Thymus (tissue), 11 donors: ENCODE measurements at regions not wholly inside any gene's neighbourhood (a gene's known extent, or its start where the extent isn't known, plus 50 kb on each side); places are given as distances from the start of the nearest gene placed in this dataset.
"Not testable (repeated sequence)": the region's sequence is repeated elsewhere in the genome, so short reads cannot be mapped to it uniquely, and the experiment has no call there.

Source experiments
- DNase-seq, 9 donors: peaks; one replicate each; pipeline ENCODE4 v3.0.0-alpha.2; 2013; ENCODE audit warnings: low spot score in 9 of 9, low read depth in 6 of 9, missing footprints in 1 of 9
- H3K27ac ChIP-seq, 2 donors: one replicate each; pipeline ENCODE4 v1.5.1; 2013; ENCODE audit warnings: control low read depth in 1 of 2, low read depth in 1 of 2, low read length in 1 of 2, mild to moderate bottlenecking in 1 of 2, moderate library complexity in 1 of 2
- H3K27me3 ChIP-seq, 2 donors: one replicate each; pipeline ENCODE4 v1.5.1; 2013; ENCODE audit warnings: low read length in 1 of 2; ENCODE audit not compliant: control insufficient read depth in 2 of 2, insufficient read depth in 1 of 2
- H3K36me3 ChIP-seq, 2 donors: one replicate each; pipeline ENCODE4 v1.5.1; 2013; ENCODE audit warnings: low read length in 1 of 2, mild to moderate bottlenecking in 1 of 2, moderate library complexity in 1 of 2; ENCODE audit not compliant: control insufficient read depth in 2 of 2, insufficient read depth in 2 of 2
- H3K4me1 ChIP-seq, 2 donors: one replicate each; pipeline ENCODE4 v1.5.1; 2013; ENCODE audit warnings: low read length in 2 of 2; ENCODE audit not compliant: control insufficient read depth in 2 of 2, insufficient read depth in 2 of 2
- H3K4me3 ChIP-seq, 2 donors: one replicate each; pipeline ENCODE4 v1.5.1; 2013; ENCODE audit warnings: low read length in 2 of 2, control low read depth in 1 of 2, mild to moderate bottlenecking in 1 of 2
- H3K9me3 ChIP-seq, 2 donors: one replicate each; pipeline ENCODE4 v1.5.1; 2013; ENCODE audit warnings: low read length in 1 of 2, mild to moderate bottlenecking in 1 of 2; ENCODE audit not compliant: control insufficient read depth in 2 of 2, insufficient read depth in 1 of 2
- WGBS: extraction: QIAGEN DNeasy Blood & Tissue Kit; methylation state at CpG from one replicate; pipeline ENCODE4 v1.1.7; 2013; 5-methylcytosine and 5-hydroxymethylcytosine counted together
- donor health status: healthy.

DNA sequence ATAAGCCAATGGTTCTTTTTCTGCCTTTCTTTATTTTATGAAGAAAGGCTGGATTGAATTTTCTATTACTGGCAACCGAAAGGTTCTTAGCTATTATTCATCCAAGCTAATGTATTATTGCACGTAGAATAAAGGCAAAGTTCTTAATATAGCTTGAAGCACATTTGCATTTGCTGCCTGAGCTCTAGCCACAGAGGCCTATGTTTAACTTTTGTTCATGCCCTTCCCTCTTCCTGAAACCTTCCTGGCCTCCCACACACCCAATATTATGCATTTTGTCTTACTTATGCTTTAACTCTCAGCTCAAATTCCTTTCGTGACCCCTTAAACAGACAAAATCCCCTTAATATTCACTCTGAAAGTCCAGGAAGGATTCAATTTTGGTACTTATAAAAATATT is 71.0 kb upstream of the ZNF280D start:
- Histone ChIP-seq H3K36me3 (no peaks in the 10 kb centered on the region), H3K27me3 (no peaks in the 10 kb centered on the region), H3K4me3 (no peak overlapping the region), H3K4me1 (peaks cover 6 to 7% of the 10 kb centered on the region in 2 donors), H3K27ac (no peak overlapping the region), H3K9me3 (peaks cover 0 to 4% of the 10 kb centered on the region in 2 donors)
- 96% methylated on average over 3 of the region's 3 CpGs for WGBS
- no peak for DNase-seq

DNA sequence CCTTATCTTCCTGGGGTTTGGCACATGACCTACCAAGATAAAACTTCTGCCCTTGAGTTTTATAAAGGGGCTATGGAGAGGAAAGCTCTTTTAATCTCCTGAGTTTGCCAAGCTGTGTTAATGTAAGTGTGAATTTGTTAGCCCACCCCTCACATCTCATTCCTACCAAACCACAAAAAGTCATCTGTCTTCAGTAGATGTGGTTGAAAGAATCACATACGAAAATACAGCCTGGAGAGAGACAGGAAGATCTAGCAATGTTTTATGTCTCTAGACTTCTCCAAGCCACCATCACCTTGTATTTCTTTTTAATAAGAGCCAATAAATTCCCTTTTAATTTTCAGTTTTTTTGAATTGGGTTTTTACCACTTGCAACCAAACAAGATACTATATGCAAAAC is 68.9 kb upstream of the ZNF280D start:
- H3K4me3 ChIP-seq = no peak overlapping the region
- H3K36me3 ChIP-seq = no peaks in the 10 kb centered on the region
- WGBS = 10% methylated on average over 1 of the region's 1 CpG
- H3K27ac ChIP-seq = no peak overlapping the region
- peak in 2 of 9 donors; percentile 27 to 53 for DNase-seq
- H3K4me1 ChIP-seq = peaks cover 6 to 7% of the 10 kb centered on the region in 2 donors
- no peaks in the 10 kb centered on the region for H3K27me3 ChIP-seq
- peaks cover 0 to 4% of the 10 kb centered on the region in 2 donors for H3K9me3 ChIP-seq

DNA sequence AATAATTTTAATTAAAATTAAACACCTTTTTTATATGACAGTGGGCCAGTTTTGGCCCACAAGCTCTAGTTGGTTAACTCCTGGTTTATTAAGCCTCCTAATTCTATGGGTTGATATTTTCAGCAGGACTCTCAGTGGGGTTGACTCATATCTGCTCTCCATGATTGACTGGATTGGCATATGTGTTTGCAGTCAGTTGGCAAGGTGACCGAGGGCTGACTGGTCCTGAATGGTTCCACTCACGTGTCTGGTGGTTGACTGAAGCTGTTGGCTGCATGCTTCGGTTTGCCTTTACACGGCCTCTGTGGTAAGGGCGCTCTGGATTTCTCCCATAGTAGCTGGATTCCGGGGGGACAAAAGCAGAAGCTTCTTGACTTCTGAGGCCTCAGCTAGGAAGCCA is 65.3 kb upstream of the ZNF280D start:
- peaks cover 6 to 7% of the 10 kb centered on the region in 2 donors for H3K4me1 ChIP-seq
- no peak overlapping the region for H3K4me3 ChIP-seq
- no peak for DNase-seq
- no peaks in the 10 kb centered on the region for H3K36me3 ChIP-seq
- no peaks in the 10 kb centered on the region for H3K9me3 ChIP-seq
- H3K27me3 ChIP-seq = no peaks in the 10 kb centered on the region
- H3K27ac ChIP-seq = no peak overlapping the region
- WGBS = 97% methylated on average over 6 of the region's 6 CpGs

DNA sequence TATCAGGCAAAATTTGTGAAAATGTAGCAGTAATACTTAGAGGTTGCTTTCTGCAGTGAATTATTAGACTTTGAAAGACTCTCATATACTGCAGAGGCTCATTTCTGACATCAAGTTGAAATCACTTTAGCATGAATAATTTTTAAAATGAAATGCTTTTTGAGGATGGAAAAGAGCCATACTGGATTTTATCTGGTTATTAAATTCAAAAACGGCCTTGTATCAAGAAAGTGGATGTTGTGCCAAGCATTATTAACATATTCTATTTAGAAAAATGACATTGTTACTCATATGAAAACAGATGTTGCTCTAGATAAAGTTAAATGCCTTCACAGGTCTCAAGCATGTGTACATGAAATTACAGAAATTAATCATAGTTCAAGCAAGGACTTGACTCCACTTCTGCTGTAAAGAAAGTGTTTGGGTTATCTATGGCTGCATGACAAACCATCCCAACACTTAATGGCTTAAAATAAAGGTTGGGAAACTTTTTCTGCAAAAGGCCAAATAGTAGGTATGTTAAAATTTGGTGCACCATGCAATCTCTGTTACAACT is 64.5 kb upstream of the ZNF280D start:
- no peaks in the 10 kb centered on the region for H3K27me3 ChIP-seq
- H3K9me3 ChIP-seq = no peaks in the 10 kb centered on the region
- no peaks in the 10 kb centered on the region for H3K36me3 ChIP-seq
- H3K4me1 ChIP-seq = peaks cover 5 to 6% of the 10 kb centered on the region in 2 donors
- H3K4me3 ChIP-seq = no peak overlapping the region
- WGBS = 91% methylated on average over 1 of the region's 1 CpG
- DNase-seq = no peak
- H3K27ac ChIP-seq = no peak overlapping the region

DNA sequence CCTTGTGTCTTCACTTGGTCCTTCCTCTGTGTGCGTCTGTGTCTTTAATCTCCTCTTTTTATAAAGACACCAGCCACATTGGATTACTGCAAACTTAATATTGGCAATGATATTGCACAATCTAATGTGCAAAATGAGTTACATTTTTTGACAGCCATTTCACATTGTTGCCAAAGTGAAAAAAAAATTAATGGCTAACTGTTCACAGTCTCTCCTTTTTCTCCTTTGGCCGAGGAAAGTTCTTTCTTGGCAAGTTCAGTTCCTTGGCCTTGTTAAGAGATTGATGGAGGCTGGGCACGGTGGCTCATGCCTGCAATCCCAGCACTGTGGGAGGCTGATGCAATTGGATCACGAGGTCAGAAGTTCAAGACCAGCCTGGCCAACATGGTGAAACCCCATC is 62.2 kb upstream of the ZNF280D start:
- 93% methylated on average over 4 of the region's 4 CpGs for WGBS
- H3K27ac ChIP-seq = no peak overlapping the region
- H3K36me3 ChIP-seq = no peaks in the 10 kb centered on the region
- no peak for DNase-seq
- no peak overlapping the region for H3K4me3 ChIP-seq
- no peaks in the 10 kb centered on the region for H3K27me3 ChIP-seq
- no peaks in the 10 kb centered on the region for H3K4me1 ChIP-seq
- H3K9me3 ChIP-seq = no peaks in the 10 kb centered on the region

DNA sequence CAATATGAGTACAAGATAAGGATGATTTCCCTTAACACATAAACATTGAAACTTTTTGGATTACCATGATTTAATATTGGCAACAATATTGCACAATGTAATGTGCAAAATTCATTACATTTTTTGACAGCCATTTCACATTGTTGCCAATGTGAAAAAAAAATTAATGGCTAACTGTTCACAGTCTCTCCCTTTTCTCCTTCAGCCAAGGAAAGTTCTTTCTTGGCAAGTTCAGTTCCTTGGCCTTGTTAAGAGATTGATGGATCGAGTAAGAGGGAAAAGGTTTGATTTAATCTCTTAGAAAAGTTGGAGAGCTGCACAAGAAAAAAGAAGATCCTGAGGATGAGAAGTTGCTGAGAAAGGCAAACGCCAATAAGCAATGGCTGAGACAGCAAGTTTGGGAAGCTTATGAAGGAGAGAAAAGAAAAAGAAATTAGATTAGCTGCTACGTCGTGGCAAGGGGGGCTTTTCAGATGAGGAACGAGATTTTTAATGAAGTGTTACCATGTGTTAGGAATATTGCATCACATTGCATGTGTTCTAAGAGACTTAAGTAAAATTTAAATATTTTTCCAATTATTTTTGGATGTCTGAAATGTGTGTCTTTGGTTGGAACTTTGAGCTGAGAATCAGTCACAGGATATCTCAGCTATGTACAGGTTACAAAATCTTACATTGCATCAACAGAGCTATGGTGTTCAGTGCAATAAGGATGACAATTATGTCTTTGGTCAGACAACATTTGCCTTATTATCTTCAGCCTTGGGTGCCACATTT is 61.4 kb upstream of the ZNF280D start:
- H3K9me3 ChIP-seq = no peaks in the 10 kb centered on the region
- no peaks in the 10 kb centered on the region for H3K4me1 ChIP-seq
- 98% methylated on average over 5 of the region's 5 CpGs for WGBS
- no peak overlapping the region for H3K27ac ChIP-seq
- H3K36me3 ChIP-seq = no peaks in the 10 kb centered on the region
- no peaks in the 10 kb centered on the region for H3K27me3 ChIP-seq
- H3K4me3 ChIP-seq = no peak overlapping the region
- DNase-seq = no peak

DNA sequence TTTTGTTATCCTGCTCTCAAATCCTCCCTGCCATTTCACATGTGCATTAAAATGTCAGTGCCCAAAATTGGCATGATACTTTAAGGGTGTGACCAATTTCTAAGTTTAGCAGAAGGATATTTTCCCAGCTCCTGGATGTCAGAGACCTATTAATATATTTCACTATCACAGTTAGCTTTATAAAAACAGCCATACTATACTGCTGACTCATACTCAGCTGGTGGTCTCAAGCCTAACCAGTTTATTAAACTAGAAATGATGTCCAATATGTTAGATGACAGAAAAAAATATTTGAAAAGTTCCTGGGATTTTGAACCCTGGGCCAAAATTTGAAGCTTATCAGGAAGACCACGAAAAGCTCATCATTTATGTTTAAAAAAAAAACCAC is 60.9 kb upstream of the ZNF280D start:
- Histone ChIP-seq H3K27me3 (no peaks in the 10 kb centered on the region), H3K4me3 (no peak overlapping the region), H3K9me3 (no peaks in the 10 kb centered on the region), H3K36me3 (no peaks in the 10 kb centered on the region), H3K27ac (no peak overlapping the region), H3K4me1 (no peaks in the 10 kb centered on the region)
- 87% methylated on average over 1 of the region's 1 CpG for WGBS
- DNase-seq = no peak

DNA sequence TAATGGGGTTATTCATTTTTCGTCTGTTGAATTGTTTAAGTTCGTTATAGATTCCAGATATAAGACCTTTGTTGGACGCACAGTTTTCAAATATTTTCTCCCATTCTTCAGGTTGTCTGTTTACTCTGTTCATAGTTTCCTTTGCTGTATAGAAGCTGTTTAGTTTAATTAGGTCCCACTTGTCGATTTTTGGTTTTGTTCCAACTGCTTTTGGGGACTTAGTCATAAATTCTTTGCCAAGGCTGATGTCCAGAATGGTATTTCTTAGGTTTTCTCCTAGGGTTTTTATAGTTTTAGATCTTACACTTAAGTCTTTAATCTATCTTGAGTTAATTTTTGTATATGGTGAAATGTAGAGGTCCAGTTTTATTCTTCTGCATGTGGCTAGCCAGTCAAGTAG is 58.9 kb upstream of the ZNF280D start:
- no peaks in the 10 kb centered on the region for H3K36me3 ChIP-seq
- H3K9me3 ChIP-seq = no peaks in the 10 kb centered on the region
- 98% methylated on average over 4 of the region's 4 CpGs for WGBS
- H3K4me1 ChIP-seq = no peaks in the 10 kb centered on the region
- no peak overlapping the region for H3K27ac ChIP-seq
- DNase-seq = no peak
- no peak overlapping the region for H3K4me3 ChIP-seq
- no peaks in the 10 kb centered on the region for H3K27me3 ChIP-seq

DNA sequence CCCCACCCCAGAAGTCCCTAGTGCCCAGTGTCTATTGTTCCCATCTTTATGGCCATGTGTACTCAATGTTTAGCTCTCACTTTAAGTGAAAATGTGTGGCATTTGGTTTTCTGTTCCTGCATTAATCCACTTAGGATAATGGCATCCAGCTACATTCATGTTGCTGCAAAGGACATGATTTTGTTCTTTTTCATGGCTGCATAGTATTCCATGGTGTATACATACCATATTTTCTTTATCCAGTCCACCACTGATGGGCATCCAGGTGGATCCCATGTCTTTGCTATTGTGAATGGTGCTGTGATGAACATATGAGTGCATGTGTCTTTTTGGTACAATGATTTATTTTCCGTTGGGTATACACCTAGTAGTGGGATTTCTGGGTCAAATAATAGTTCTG is 58.2 kb upstream of the ZNF280D start:
- not testable (repeated sequence) for H3K27me3 ChIP-seq, H3K4me1 ChIP-seq, H3K4me3 ChIP-seq, DNase-seq, H3K36me3 ChIP-seq, H3K27ac ChIP-seq, H3K9me3 ChIP-seq
- WGBS = 99% methylated on average over 1 of the region's 1 CpG
